ENCODE measurements at regions not wholly inside any gene's neighbourhood (a gene's known extent, or its start where the extent isn't known, plus 50 kb on each side); places are given as distances from the start of the nearest gene placed in this dataset.
A peak's percentile ranks its signal among the peaks of the same experiment; 100 is the strongest.
"Not testable (repeated sequence)": the region's sequence is repeated elsewhere in the genome, so short reads cannot be mapped to it uniquely, and the experiment has no call there.

DNA sequence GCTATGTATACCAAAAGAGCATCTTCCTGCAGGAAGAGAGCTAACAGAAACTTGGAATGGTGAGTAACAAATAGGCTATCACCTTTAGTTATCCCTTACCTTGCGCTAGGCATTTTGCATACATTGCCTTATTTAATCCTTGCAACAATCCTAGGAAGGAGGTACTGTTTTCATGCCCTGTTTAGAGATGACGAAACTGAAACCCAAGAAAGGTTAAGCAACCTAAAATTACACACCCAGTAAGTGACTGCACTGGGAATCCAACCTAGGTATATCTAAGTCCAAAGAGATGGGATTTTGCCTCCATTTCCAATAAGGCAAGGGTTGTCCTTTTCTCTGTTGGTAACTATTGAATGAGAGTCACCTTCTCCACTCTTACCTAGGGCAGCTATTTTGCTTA, 144.5 kb downstream of the TM2D1 start:
- no peak for DNase-seq (ENCODE audit: low read depth in 2 of 2)

DNA sequence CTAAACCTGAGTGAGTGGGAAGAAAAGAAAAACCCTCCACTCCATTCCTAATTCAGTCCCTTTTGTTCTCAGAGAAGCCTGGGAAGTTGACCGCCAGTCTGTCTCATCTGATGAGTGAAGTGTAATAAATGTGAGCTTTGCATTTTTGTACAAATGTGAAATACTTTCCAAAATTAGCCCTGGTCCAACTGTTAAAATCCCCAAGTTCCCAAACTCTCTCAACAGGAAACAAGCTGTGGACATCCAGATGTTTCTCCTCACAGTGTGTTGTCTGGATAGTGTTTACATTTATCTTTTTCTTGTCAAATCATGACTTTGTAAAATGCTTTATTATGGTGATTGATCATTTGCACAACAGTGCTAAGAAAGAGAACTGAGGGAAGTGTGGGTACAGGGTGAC, 145.1 kb downstream of the TM2D1 start:
- DNase-seq (ENCODE audit: low read depth in 2 of 2): no peak

DNA sequence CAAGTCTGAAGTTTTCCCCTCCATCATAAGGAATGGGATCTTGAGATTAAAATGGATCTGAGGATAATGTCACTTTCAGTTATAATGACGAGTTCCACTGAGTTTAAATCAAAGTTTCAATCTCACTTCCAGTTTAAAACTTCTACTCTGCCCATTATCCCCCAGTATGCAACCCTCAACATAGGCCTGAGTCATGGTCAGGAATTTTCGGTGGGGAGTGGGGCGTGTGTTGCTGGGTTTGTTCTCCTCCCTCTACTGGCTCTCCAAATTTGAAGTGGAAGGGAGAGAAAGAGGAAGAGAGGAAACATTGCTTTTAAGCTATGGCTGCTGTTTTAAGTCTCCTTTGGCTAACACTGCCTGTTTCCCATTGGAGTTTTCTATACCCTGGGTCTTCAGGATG, 152.9 kb downstream of the TM2D1 start:
- no peak for DNase-seq (ENCODE audit: low read depth in 2 of 2)

DNA sequence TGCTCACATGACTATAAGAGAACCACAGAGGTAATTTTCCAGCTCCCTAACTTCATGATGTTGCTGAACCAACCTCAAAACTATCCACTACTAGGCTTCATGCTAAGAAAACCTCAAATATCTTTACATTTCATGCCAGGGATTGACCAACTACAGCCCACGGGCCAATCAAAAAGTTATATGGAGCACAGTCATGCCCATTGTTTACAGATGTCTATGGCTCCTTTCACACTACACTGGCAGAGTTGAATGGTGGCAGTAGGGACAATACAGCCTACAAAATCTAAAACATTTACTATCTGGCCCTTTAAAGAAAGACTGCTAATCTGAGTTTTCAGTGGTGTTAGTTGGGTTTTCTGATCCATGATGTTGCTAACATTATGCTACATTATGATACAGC, 154.8 kb downstream of the TM2D1 start:
- no peak for DNase-seq (ENCODE audit: low read depth in 2 of 2)

DNA sequence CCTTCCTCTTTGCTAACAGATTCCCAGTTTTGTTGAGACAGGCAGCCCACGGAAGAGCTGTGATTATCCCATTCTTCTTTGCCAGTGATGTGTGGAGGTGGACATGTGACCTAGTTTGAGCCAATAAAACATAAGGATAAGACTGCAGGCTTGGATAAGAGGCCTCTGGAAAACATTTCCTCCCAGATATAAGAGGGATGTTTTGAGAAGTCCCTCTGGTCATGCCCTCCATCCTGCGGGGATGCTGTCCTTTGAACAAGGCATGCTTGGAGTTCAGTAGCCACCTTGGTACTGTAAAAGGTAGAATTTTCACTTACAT, 155.7 kb downstream of the TM2D1 start:
- no peak for DNase-seq (ENCODE audit: low read depth in 2 of 2)

DNA sequence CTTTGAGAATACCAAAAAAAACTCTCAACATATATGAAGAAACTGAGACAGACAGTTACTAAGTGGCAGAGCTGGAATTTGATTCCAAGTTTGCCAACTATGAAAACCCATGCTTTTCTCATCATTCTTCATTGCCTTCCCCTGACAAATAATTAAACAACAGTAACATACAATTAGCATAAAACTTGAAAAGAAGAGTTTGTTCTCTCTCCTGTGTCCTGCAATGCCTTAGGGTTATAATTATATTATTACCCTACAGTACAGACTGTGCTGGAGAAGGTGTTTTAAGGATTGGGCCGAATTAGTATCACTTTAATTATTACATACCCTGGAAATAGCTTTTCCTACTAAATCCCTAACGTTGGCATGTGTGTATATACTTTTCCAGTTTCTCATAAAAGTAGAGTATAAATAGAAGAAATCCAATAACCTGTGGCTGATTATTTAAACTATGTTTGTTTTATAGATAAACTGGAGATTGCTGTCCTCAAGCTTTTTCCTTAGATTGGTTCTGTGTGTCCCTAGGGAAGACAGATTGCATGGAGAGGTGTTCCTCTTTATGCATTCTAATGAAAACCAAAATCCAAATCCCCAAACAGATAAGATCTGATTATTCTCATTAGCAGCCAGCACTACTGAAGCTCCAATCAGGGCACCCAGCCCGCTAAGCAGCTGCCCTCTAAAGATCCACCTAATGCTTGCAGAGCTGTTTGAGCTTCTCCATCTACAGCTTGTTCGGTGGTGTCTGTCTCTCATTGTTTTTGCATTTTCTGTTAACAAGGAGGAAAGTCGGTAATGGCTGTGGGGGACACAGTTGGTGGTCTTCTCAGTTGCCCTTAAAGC, 156.3 kb downstream of the TM2D1 start:
- DNase-seq (ENCODE audit: low read depth in 2 of 2): no peak

DNA sequence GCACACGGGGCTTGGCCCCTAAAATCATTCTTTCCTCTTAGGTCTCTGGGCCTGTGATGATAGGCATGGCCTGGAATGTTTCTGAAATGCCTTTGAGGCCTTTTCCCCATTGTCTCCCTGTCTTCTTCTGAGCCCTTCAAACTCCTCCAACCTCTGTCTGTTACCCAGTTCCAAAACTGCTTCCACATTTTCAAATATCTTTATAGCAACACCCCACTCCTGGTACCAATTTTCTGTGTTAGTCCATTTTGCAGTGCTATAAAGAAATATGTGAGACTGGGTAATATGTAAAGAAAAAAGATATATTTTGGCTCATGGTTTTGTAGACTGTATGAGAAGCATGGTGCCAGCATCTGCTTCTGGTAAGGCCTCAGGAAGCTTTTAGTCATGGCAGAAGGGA, 158.8 kb downstream of the TM2D1 start:
- no peak for DNase-seq (ENCODE audit: low read depth in 2 of 2)

DNA sequence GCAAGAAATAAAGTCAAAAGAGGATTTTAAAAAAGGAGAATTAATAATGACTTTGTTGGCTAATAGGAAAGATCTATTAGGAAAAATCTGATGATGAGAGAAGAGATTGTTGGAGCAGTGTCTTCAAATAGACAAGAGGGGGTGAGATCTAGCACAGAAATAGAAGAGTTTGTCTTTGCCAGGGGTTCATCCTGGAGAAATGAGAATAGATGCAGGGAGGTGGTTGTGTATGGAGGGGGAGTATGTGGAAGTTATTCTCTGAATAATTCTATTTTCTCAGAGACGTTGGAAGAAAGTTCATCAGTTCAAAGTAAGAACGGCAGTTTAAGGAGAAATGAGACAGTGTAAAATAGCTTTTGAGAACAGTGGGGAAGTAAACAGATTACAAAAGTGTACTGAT, 161.3 kb downstream of the TM2D1 start:
- no peak for DNase-seq (ENCODE audit: low read depth in 2 of 2)

DNA sequence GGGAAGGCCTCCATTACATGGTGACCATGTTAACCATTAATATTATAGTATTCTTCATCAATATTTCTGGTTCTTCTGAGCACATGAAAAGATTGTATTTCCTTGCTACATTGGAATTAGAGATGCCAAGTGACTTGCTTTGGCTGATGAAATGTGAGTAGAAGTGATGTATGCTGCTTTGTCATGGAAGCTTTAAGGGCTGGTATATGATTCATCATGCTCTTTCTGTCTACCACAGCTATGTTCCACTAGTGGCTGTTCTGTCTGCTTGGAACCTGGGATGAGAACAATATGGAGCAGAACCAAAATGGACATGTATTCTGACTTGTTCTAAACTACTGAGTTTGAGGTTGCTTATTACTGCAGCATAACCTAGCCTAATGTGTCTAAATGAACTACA, 163.3 kb downstream of the TM2D1 start:
- no peak for DNase-seq (ENCODE audit: low read depth in 2 of 2)

DNA sequence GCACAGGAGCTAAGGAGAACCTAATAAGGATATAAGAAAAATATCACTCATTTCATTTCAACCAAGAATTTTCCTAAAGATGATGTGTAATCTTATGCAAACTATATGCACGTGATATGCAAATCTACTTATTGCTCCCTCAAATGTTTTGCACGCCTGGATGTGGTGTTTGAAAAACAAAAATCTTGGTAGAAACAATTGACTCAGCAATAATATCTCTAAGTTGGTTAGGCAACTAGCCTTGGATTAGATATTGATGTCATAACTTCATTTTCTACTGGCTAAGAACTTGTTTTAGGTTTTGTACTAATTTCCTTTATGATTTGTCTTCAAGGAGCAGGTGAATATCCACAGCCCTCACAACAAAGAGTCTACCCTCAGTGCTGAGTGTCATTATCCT, 164.6 kb downstream of the TM2D1 start:
- no peak for DNase-seq (ENCODE audit: low read depth in 2 of 2)

DNA sequence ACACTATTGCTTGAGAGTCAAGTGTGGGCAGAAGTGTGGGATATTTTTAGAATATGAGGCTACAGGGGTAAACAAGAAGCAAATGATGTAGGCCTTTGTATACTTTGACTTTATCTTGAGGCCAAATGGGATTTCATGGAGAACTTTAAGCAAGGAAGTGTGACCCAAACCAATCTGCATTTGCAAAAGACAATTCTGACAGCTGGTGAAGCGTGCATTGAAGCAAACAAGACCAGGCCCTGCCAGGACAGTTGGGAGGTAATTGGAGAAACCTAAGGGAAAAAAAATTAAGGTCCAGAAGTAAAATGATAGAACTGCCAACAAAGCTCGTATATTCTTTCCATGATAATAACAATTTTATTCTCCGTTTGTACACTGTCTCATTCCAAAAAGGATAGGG, 168.3 kb downstream of the TM2D1 start:
- no peak for DNase-seq (ENCODE audit: low read depth in 2 of 2)

DNA sequence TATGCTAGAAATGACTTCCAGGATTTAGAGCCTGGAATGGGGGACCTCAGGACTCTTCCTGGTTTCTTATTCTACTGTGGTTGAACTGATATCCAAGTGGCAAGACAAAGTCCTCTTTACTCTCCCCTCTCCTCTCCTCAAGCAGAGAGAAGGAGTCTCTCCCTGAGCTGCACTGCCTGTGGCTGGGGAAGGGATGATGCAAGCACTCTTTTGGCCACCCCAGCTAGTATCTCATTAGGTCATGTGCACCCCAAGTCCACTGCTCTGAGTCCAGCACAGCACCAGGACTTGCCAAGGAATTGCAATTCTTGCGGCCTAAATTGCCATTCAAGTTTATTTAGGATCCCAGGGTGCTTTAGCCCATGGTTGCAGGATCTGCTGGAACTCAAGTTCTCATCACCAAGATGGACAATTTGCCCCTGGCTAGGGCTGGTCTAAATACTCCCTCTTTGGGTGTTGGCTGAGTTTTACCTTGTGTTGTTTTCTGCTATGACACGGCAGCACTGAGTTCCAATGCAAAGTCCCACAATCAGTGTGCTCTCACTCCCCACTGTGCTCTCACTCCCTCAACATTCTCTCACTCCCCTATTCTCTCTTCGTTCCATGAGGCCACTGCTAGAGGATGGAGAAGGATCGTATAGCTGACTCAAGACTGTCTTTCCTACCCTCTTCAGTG, 172.2 kb downstream of the TM2D1 start:
- no peak for DNase-seq (ENCODE audit: low read depth in 2 of 2)

DNA sequence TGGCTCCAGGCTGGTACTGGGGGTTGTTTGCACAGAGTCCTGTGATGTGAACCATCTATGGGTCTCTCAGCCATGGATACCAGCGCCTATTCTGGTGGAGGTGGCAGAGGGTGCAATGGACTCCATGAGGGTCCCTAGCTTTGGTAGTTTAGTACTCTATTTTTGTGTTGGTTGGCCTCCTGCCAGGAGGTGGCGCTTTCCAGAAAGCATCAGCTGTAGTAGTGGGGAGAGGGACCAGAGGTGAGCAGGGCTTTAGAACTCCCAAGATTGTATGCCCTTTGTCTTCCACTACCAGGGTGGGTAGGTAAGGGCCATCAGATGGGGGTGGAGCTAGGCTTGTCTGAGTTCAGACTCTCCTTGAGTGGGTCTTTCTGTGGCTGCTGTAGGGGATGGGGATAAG, 177.6 kb downstream of the TM2D1 start:
- DNase-seq (ENCODE audit: low read depth in 2 of 2): not testable (repeated sequence)

DNA sequence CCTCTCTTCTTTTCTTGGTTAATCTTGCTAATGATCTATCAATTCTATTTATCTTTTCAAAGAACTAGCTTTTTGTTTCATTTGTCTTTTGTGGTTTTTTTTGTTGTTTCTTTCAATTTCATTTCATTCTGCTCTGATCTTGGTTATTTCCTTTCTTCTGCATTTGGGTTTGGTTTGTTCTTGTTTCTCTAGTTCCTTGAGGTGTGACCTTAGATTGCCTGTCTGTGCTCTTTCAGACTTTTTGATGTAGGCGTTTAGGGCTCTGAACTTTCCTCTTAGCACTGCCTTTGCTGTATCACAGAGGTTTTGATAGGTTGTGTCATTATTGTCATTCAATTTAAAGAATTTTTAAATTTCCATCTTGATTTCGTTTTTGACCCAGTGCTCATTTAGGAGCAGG, 180.1 kb downstream of the TM2D1 start:
- not testable (repeated sequence) for DNase-seq (ENCODE audit: low read depth in 2 of 2)

DNA sequence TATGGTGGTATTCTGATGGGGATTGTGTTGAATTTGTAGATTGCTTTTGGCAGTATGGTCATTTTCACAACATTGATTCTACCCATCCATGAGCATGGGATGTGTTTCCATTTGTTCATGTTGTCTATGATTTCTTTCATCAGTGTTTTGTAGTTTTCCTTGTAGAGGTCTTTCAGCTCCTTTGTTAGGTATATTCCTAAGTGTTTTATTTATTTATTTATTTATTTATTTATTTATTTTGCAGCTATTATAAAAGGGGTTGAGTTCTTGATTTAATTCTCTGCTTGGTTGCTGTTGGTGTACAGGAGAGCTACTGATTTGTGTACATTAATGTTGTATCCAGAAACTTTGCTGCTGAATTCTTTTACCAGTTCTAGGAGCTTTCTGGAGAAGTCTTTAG, 181.4 kb downstream of the TM2D1 start:
- not testable (repeated sequence) for DNase-seq (ENCODE audit: low read depth in 2 of 2)

DNA sequence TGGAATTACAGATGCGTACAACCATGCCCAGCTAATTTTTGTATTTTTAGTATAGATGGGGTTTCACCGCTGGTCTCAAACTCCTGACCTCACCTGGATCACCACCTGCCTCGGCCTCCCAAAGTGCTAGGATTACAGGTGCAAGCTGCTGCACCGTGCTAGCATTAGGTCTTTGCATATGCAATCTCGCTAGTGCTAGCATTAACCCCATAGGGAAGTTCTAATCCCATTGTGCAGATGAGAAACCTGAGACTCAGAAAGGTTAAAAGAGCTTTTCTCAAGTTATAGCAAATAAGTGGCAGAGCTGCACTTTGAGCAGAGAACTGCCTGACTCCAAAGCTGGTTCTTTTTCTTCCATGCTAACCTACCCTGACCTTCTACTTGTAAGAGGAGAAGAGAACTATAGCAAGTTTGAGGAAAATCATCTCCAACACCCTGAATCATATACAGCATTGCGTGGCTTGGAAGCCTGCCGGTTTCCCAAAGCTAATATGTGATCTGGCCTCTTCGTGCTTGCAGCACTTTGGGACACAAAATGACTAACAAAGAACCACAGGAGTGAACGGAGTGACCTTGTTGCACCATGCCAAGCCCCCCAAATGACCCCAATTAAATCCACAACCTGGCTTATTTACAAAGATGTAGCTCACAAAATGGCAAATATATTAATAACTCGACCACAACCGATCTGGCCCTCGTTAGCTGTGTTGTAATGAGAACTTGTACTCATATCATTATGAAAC, 185.1 kb downstream of the TM2D1 start:
- DNase-seq (ENCODE audit: low read depth in 2 of 2): peak in 1 of 2 experiments; percentile 24

DNA sequence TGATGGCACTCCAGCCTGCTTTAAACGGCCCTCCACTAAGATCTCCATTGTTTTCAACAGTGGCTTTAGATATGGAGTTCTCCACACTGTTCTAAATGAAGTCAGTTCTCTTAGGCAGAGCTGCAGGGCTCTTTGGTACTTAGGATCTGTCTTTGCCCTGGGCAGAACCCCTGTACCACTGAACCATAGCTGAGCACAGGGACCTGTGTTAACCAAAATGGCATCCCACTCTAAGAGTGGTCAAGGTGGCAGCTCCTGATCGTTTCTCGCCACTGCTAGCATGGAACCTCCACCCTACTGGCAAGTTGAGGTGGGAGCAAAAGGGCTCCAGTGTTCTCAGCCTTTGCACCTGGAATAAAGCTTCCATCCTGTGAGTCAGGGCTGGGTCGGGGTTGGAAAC, 186.7 kb downstream of the TM2D1 start:
- no peak for DNase-seq (ENCODE audit: low read depth in 2 of 2)

DNA sequence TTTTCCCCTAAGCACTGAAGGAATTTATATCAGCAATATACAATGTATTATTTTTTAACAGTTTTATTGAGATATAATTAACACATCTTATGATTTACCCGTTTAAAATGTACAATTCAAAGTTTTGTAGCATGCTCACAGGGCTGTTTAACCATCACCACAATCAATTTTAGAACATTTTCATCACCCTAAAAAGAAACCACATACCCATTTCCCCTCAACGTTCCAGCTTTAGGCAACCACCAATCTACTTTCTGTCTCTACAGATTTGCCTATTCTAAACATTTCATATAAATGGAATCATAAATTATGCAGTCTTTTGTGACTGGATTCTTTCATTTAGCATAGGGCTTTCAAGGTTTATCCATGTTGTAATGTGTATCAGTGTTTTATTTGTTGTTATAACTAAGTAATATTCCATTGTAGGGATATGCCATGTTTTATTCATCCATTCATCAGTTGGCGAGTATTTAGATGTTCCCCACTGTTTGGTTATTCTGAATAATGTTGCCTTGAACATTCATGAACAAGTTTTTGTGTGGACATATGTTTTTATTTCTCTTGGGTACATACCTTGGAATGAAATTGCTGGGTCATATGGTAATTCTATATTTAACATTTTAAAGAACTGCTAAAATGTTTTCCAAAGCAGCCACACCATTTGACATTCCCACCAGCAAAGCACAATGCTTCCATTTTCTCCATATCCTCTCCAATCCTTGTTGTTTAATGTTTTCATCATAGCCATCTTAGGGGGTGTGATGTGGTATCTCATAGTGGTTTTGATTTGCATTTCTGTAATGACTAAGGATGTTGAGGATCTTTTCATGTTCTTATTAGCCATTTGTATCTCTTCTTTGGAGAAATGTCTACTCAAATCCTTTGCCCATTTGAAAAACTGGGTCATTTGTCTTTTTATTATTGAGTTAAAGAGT, 188.5 kb downstream of the TM2D1 start:
- DNase-seq (ENCODE audit: low read depth in 2 of 2): no peak

DNA sequence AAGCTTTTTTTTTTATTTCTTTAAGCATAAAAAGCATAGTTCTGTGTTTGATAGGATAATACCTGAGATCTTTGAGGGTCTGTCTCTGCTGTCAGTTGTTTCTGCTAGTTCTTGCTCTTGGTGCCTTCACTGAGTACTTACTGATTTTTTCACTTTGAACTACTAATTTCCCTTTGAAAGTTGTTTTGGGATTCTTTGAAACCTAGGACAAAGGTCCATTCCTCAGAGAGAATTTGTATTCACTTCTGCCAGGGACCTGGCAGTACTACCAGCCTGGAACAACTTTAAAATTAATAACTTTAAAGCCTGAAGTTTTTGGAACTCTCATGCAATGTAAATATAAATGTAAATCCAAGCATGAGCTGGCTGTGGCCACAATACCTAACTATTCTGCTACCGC, 190.1 kb downstream of the TM2D1 start:
- DNase-seq (ENCODE audit: low read depth in 2 of 2): no peak

DNA sequence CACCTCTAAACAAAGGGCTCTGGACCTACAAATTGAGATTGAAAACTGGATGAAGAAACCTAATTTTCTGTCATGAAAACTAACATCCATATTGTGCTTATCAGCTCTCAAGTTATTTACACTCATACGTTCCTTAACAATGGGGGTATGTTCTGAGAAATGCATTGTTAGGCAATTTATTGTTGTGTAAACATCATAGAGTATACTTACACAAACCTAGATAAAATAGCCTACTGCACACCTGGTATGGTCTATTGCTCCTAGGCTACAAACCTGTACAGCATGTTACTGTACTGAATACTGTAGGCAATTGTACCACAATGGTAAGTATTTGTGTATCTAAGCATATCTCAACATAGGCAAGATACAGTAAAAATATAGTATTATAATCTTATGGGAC, 191.4 kb downstream of the TM2D1 start:
- no peak for DNase-seq (ENCODE audit: low read depth in 2 of 2)

DNA sequence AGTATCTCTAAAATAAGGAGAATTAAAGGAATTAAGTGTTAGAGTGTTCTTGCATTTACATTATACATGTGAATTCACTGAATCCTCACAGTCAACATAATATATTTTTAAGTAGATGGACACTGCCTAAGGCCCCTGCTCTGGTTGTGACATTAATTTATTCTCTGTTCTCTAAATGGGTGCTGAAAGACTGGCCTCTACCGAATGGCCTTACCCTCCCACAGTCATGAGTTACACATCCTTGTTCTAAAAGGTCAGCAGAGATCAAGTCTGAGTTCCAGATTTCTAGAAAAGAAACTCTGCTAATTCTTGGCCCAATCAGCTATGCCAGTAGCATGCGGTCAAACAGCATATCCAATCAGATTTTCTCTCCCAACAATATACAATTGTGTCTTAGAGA, 193.2 kb downstream of the TM2D1 start:
- no peak for DNase-seq (ENCODE audit: low read depth in 2 of 2)
